ENCODE measurements at regions not wholly inside any gene's neighbourhood (a gene's known extent, or its start where the extent isn't known, plus 50 kb on each side); places are given as distances from the start of the nearest gene placed in this dataset.

DNA sequence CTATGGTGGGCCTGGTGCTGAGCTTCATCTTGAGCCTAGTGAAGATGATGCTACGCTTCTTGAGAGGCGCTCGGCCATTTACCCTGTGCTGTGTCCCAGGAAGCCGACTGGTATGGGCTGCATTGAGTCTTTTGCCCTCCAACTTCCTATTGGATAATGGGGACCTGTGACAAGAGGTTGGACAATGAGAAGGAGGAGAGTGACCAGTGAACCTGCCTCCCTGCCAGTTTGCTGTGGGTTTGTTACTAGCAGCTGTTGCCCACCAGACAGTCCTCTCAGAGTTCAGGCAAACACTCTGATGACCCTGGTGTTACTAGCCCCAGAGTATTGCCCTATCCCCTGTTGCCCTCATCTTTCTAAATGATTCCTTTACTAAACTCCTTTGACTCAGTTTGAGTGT is 99.6 kb upstream of the PFN2 start:
- TF ChIP-seq, protein P1, sequence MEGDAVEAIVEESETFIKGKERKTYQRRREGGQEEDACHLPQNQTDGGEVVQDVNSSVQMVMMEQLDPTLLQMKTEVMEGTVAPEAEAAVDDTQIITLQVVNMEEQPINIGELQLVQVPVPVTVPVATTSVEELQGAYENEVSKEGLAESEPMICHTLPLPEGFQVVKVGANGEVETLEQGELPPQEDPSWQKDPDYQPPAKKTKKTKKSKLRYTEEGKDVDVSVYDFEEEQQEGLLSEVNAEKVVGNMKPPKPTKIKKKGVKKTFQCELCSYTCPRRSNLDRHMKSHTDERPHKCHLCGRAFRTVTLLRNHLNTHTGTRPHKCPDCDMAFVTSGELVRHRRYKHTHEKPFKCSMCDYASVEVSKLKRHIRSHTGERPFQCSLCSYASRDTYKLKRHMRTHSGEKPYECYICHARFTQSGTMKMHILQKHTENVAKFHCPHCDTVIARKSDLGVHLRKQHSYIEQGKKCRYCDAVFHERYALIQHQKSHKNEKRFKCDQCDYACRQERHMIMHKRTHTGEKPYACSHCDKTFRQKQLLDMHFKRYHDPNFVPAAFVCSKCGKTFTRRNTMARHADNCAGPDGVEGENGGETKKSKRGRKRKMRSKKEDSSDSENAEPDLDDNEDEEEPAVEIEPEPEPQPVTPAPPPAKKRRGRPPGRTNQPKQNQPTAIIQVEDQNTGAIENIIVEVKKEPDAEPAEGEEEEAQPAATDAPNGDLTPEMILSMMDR (IDR thresholded peaks at IDR 0.05; ENCODE audit: control extremely low read depth in 1 of 3, insufficient read depth in 1 of 3, low read depth in 1 of 3, low read length in 3 of 3), result no peak
- TF ChIP-seq, protein P2, sequence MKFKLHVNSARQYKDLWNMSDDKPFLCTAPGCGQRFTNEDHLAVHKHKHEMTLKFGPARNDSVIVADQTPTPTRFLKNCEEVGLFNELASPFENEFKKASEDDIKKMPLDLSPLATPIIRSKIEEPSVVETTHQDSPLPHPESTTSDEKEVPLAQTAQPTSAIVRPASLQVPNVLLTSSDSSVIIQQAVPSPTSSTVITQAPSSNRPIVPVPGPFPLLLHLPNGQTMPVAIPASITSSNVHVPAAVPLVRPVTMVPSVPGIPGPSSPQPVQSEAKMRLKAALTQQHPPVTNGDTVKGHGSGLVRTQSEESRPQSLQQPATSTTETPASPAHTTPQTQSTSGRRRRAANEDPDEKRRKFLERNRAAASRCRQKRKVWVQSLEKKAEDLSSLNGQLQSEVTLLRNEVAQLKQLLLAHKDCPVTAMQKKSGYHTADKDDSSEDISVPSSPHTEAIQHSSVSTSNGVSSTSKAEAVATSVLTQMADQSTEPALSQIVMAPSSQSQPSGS (IDR thresholded peaks at IDR 0.05; ENCODE audit: low read length), result no peak
- TF ChIP-seq TAF1 (IDR thresholded peaks at IDR 0.05; ENCODE audit: low read depth, low read length), result no peak
- TF ChIP-seq POLR2AphosphoS5 (IDR thresholded peaks at IDR 0.05; ENCODE audit: low read depth, low read length), result no peak
- no peak for TF ChIP-seq KDM4A (IDR thresholded peaks at IDR 0.05; ENCODE audit: low read depth, low read length, severe bottlenecking)
- no peak for TF ChIP-seq CHD1 (IDR thresholded peaks at IDR 0.05; ENCODE audit: low read depth, low read length)
- no peak for TF ChIP-seq POLR2A (IDR thresholded peaks at IDR 0.05; ENCODE audit: control extremely low read depth in 1 of 2, low read depth in 2 of 2, low read length in 2 of 2)
- TF ChIP-seq TEAD4 (IDR thresholded peaks at IDR 0.05; ENCODE audit: low read depth, low read length), result no peak
- TF ChIP-seq HDAC2 (IDR thresholded peaks at IDR 0.05; ENCODE audit: borderline replicate concordance in 1 of 2, low read depth in 2 of 2, low read length in 2 of 2), result no peak
- TF ChIP-seq JUND (IDR thresholded peaks at IDR 0.05; ENCODE audit: low read length), result no peak
- no peak for TF ChIP-seq CEBPB (IDR thresholded peaks at IDR 0.05; ENCODE audit: low read depth, low read length)
- no peak for TF ChIP-seq GABPA (IDR thresholded peaks at IDR 0.05; ENCODE audit: borderline replicate concordance, insufficient read depth, low read length)
- no peak for TF ChIP-seq KDM1A (IDR thresholded peaks at IDR 0.05; ENCODE audit: borderline replicate concordance, low read length)
